ENCODE measurements at regions not wholly inside any gene's neighbourhood (a gene's known extent, or its start where the extent isn't known, plus 50 kb on each side); places are given as distances from the start of the nearest gene placed in this dataset.

DNA sequence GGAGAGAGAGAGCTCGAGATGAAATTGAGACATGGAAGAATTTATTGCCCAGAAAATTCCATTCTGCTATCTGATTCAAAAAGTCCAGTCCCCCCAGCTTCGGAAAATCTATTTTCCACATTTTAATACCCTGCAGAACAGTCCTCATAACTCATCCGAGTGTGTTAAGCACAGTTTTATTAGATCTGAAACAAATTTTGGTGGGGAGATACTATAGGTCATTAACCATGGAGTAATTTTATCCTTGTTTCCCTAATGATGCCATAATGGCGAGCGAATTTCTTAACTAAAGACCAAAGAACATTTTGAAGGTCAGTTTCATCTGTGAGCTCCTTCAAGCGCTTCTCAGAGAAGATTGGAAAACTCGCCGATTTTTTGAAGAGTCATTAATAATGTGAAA is 78.1 kb downstream of the HIF1AN start (continued):
- TF ChIP-seq, protein P1, sequence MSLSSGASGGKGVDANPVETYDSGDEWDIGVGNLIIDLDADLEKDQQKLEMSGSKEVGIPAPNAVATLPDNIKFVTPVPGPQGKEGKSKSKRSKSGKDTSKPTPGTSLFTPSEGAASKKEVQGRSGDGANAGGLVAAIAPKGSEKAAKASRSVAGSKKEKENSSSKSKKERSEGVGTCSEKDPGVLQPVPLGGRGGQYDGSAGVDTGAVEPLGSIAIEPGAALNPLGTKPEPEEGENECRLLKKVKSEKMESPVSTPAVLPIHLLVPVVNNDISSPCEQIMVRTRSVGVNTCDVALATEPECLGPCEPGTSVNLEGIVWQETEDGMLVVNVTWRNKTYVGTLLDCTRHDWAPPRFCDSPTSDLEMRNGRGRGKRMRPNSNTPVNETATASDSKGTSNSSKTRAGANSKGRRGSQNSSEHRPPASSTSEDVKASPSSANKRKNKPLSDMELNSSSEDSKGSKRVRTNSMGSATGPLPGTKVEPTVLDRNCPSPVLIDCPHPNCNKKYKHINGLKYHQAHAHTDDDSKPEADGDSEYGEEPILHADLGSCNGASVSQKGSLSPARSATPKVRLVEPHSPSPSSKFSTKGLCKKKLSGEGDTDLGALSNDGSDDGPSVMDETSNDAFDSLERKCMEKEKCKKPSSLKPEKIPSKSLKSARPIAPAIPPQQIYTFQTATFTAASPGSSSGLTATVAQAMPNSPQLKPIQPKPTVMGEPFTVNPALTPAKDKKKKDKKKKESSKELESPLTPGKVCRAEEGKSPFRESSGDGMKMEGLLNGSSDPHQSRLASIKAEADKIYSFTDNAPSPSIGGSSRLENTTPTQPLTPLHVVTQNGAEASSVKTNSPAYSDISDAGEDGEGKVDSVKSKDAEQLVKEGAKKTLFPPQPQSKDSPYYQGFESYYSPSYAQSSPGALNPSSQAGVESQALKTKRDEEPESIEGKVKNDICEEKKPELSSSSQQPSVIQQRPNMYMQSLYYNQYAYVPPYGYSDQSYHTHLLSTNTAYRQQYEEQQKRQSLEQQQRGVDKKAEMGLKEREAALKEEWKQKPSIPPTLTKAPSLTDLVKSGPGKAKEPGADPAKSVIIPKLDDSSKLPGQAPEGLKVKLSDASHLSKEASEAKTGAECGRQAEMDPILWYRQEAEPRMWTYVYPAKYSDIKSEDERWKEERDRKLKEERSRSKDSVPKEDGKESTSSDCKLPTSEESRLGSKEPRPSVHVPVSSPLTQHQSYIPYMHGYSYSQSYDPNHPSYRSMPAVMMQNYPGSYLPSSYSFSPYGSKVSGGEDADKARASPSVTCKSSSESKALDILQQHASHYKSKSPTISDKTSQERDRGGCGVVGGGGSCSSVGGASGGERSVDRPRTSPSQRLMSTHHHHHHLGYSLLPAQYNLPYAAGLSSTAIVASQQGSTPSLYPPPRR (CRISPR knock-in tag; IDR thresholded peaks at IDR 0.05; ENCODE audit: borderline replicate concordance): no peak
- TF ChIP-seq YY1 (IDR thresholded peaks at IDR 0.05; ENCODE audit: insufficient read depth, insufficient replicate concordance, low read depth, low read length) (no peak), GTF2F1 (IDR thresholded peaks at IDR 0.05; ENCODE audit: low read length) (no peak), MEF2D (CRISPR knock-in tag; IDR thresholded peaks at IDR 0.05) (no peak)

DNA sequence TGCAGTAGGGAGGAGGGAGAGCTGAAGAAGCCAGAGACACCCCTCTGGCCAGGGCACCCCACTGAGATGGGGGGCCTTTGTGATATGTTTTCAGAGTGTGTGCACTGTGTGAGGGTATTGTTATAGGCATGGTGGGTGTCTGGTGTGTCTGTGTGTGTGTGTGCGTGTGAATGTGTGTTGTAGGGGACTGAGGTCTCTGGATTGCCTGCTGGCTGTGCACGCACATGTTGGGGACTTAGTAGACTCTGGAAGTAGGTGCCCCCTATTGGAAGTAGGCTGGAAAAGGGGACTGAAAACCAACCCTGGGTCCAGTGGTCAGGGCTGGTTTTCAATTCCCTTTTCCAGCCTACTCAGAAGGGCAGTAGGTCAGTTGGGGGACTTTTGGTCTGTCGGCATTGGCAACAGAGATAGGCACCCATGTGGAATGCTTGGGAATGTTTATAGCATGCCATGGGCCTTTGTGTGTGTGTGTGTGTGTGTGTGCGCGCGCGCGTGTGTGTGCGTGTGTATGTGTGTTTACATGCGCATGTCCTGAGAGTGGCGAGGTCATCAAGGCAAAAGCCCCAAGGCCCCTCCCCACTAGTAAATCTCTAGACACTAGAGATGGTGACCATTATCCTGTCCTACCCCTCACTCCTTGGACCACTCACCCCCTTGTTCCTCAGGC is 78.8 kb downstream of the HIF1AN start:
- Histone ChIP-seq H2AFZ (ENCODE audit: low read length) (no peak overlapping the region), H3K4me1 (ENCODE audit: insufficient read depth, low read length) (no peaks in the 10 kb centered on the region), H3K9me3 (ENCODE audit: low read length) (no peaks in the 10 kb centered on the region), H3K36me3 (replicated peaks in 1 of 2; ENCODE audit: control insufficient read depth in 1 of 2, insufficient read depth in 2 of 2, low read length in 2 of 2) (no peaks in the 10 kb centered on the region), H3K27ac (ENCODE audit: extremely low read length, insufficient read depth, low read length) (no peak overlapping the region), H4K20me1 (ENCODE audit: insufficient read depth, low read length) (no peaks in the 10 kb centered on the region), H3K9ac (ENCODE audit: insufficient read depth, low read depth, low read length) (no peak overlapping the region), H3K4me3 (replicated peaks in 1 of 3; ENCODE audit: insufficient read depth in 1 of 3, low read depth in 2 of 3, low read length in 3 of 3) (no peak overlapping the region), H3K27me3 (ENCODE audit: control insufficient read depth in 1 of 2, insufficient read depth in 2 of 2, low read length in 2 of 2) (peaks cover 3 to 61% of the 10 kb centered on the region in 2 experiments), H3K79me2 (ENCODE audit: insufficient read depth, low read length) (no peaks in the 10 kb centered on the region), H3K4me2 (ENCODE audit: low read depth, low read length) (no peak overlapping the region)
- ATAC-seq (peak; percentile 43; the same call in 2 of the 3 replicates), DNase-seq (ENCODE audit: low spot score) (no peak), FAIRE-seq (no peak)
- 56% methylated on average over 11 of the region's 11 CpGs for WGBS (ENCODE audit: low lambda C conversion rate)
- intact Hi-C loops (cut with micrococcal nuclease; ENCODE audit: unreplicated experiment) (no loop called here), in situ Hi-C loops (cut with HindIII; ENCODE audit: extremely low pct_ligation_motif_present, low pct_unique_long_range_greater_than_20kb) (no loop called here)
- TF ChIP-seq HNRNPLL (IDR thresholded peaks at IDR 0.05; ENCODE audit: low read depth, low read length, poor library complexity, severe bottlenecking): no peak
- TF ChIP-seq ZNF263 (CRISPR knock-in tag; IDR thresholded peaks at IDR 0.05): 0 out of 2 replicates have a peak, but pooled peaks have one; percentile 33
- TF ChIP-seq, protein P2, sequence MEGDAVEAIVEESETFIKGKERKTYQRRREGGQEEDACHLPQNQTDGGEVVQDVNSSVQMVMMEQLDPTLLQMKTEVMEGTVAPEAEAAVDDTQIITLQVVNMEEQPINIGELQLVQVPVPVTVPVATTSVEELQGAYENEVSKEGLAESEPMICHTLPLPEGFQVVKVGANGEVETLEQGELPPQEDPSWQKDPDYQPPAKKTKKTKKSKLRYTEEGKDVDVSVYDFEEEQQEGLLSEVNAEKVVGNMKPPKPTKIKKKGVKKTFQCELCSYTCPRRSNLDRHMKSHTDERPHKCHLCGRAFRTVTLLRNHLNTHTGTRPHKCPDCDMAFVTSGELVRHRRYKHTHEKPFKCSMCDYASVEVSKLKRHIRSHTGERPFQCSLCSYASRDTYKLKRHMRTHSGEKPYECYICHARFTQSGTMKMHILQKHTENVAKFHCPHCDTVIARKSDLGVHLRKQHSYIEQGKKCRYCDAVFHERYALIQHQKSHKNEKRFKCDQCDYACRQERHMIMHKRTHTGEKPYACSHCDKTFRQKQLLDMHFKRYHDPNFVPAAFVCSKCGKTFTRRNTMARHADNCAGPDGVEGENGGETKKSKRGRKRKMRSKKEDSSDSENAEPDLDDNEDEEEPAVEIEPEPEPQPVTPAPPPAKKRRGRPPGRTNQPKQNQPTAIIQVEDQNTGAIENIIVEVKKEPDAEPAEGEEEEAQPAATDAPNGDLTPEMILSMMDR (CRISPR knock-in tag; IDR thresholded peaks at IDR 0.05): 0 out of 2 replicates have a peak, but pooled peaks have one; percentile 4
- ChIA-PET CTCF (ENCODE audit: low intra/inter-chr PET ratio, low total read pairs) (no interaction called here), POLR2A (no interaction called here)
- no TSS peak for BruUV-seq (replicated peaks)

All from HepG2 (cell line).